Activated T-helper 1 cell treated with anti-CD3 and anti-CD28 coated beads, Interleukin-12 subunit alpha, Interleukin-12 subunit beta, Interleukin-2, Interleukin-4 antibody, amounts not matched to agents 30 ng/mL and 10 ng/mL and 1 ng/mL, durations not matched to agents 14 hours and 24 hours and 36 hours (primary cell): ENCODE measurements at regions not wholly inside any gene's neighbourhood (a gene's known extent, or its start where the extent isn't known, plus 50 kb on each side); places are given as distances from the start of the nearest gene placed in this dataset.
"Not testable (repeated sequence)": the region's sequence is repeated elsewhere in the genome, so short reads cannot be mapped to it uniquely, and the experiment has no call there.

Experiments
- DNase-seq: peaks from one replicate; pipeline ENCODE4 v3.0.0; 2021; ENCODE audit warnings: low spot score
- H3K27ac Mint-ChIP-seq: one replicate; pipeline ENCODE4 v1.8.0; 2021; ENCODE audit warnings: mild to moderate bottlenecking, mixed read lengths
- H3K27me3 Mint-ChIP-seq: one replicate; pipeline ENCODE4 v1.8.0; 2022; ENCODE audit warnings: mild to moderate bottlenecking, moderate library complexity, mixed read lengths; ENCODE audit not compliant: insufficient read depth
- H3K36me3 Mint-ChIP-seq: one replicate; pipeline ENCODE4 v1.8.0; 2021; ENCODE audit warnings: low read depth, mixed read lengths
- H3K4me1 Mint-ChIP-seq: one replicate; pipeline ENCODE4 v1.8.0; 2021; ENCODE audit warnings: low read depth, mixed read lengths
- H3K4me3 Mint-ChIP-seq: one replicate; pipeline ENCODE4 v1.8.0; 2021; ENCODE audit warnings: mild to moderate bottlenecking, moderate library complexity, mixed read lengths
- H3K9me3 Mint-ChIP-seq: one replicate; pipeline ENCODE4 v1.8.0; 2021; ENCODE audit warnings: mixed read lengths
- intact Hi-C: fragments of 100-400 bp; cut with micrococcal nuclease; formaldehyde crosslinking; loops from one replicate; pipeline ENCODE4 v1.15.1; 2024

- Mint-ChIP-seq H3K4me1 (no peaks in the 10 kb centered on the region), H3K9me3 (no peaks in the 10 kb centered on the region), H3K36me3 (no peaks in the 10 kb centered on the region), H3K27ac (no peak overlapping the region), H3K27me3 (no peaks in the 10 kb centered on the region), H3K4me3 (no peak overlapping the region)
- intact Hi-C loops: no loop called here
- DNase-seq: no peak
Measured at GRCh38 chr10:56095506-56096225, 265.4 kb downstream of the ZWINT start.

- H3K4me1 Mint-ChIP-seq, H3K27me3 Mint-ChIP-seq, H3K27ac Mint-ChIP-seq, H3K9me3 Mint-ChIP-seq, DNase-seq, H3K36me3 Mint-ChIP-seq, H3K4me3 Mint-ChIP-seq, intact Hi-C loops: not testable (repeated sequence)
Measured at GRCh38 chr10:56093645-56094044, 267.4 kb downstream of the ZWINT start.

GRCh38 chr10:56091872-56092271 lies 269.2 kb downstream of the ZWINT start:
- DNase-seq: no peak
- no peak overlapping the region for H3K27ac Mint-ChIP-seq
- H3K27me3 Mint-ChIP-seq: no peaks in the 10 kb centered on the region
- no peaks in the 10 kb centered on the region for H3K36me3 Mint-ChIP-seq
- H3K4me1 Mint-ChIP-seq: no peaks in the 10 kb centered on the region
- H3K4me3 Mint-ChIP-seq: no peak overlapping the region
- intact Hi-C loops: no loop called here
- H3K9me3 Mint-ChIP-seq: no peaks in the 10 kb centered on the region

GRCh38 chr10:56090914-56091540 lies 270.0 kb downstream of the ZWINT start:
- Mint-ChIP-seq H3K9me3 (no peaks in the 10 kb centered on the region), H3K27me3 (no peaks in the 10 kb centered on the region), H3K36me3 (no peaks in the 10 kb centered on the region), H3K27ac (no peak overlapping the region), H3K4me3 (no peak overlapping the region), H3K4me1 (no peaks in the 10 kb centered on the region)
- intact Hi-C loops: no loop called here
- no peak for DNase-seq

- Mint-ChIP-seq H3K4me3 (no peak overlapping the region), H3K36me3 (no peaks in the 10 kb centered on the region), H3K4me1 (no peaks in the 10 kb centered on the region), H3K9me3 (peaks cover 6% of the 10 kb centered on the region), H3K27me3 (no peaks in the 10 kb centered on the region), H3K27ac (no peak overlapping the region)
- DNase-seq: no peak
- intact Hi-C loops: no loop called here
Measured at GRCh38 chr10:56085406-56086122, 275.5 kb downstream of the ZWINT start.

- intact Hi-C loops: no loop called here
Measured at GRCh38 chr10:56082169-56082568, 278.9 kb downstream of the ZWINT start.

GRCh38 chr10:56068473-56069263 lies 292.4 kb downstream of the ZWINT start:
- no peaks in the 10 kb centered on the region for H3K36me3 Mint-ChIP-seq
- no peaks in the 10 kb centered on the region for H3K27me3 Mint-ChIP-seq
- no peak overlapping the region for H3K27ac Mint-ChIP-seq
- no peak for DNase-seq
- no peak overlapping the region for H3K4me3 Mint-ChIP-seq
- intact Hi-C loops: no loop called here
- no peaks in the 10 kb centered on the region for H3K4me1 Mint-ChIP-seq
- H3K9me3 Mint-ChIP-seq: peaks cover 15% of the 10 kb centered on the region

More at GRCh38 chr10:56082169-56082568, 278.9 kb downstream of the ZWINT start:
- no peak overlapping the region for H3K4me3 Mint-ChIP-seq
- DNase-seq: no peak
- H3K27me3 Mint-ChIP-seq: no peaks in the 10 kb centered on the region
- H3K9me3 Mint-ChIP-seq: peaks cover 6% of the 10 kb centered on the region
- no peak overlapping the region for H3K27ac Mint-ChIP-seq
- no peaks in the 10 kb centered on the region for H3K36me3 Mint-ChIP-seq
- H3K4me1 Mint-ChIP-seq: no peaks in the 10 kb centered on the region

- DNase-seq: no peak
- Mint-ChIP-seq H3K27me3 (no peaks in the 10 kb centered on the region), H3K36me3 (no peaks in the 10 kb centered on the region), H3K4me3 (no peak overlapping the region), H3K27ac (no peak overlapping the region), H3K4me1 (no peaks in the 10 kb centered on the region), H3K9me3 (peaks cover 15% of the 10 kb centered on the region)
- intact Hi-C loops: no loop called here
Measured at GRCh38 chr10:56068040-56068439, 293.0 kb downstream of the ZWINT start.

GRCh38 chr10:56063642-56064041 lies 297.4 kb downstream of the ZWINT start:
- H3K27me3 Mint-ChIP-seq: no peaks in the 10 kb centered on the region
- peaks cover 17% of the 10 kb centered on the region for H3K9me3 Mint-ChIP-seq

GRCh38 chr10:56057860-56058259 lies 303.2 kb downstream of the ZWINT start:
- Mint-ChIP-seq H3K9me3 (peaks cover 5% of the 10 kb centered on the region), H3K36me3 (no peaks in the 10 kb centered on the region), H3K27ac (no peak overlapping the region), H3K4me3 (no peak overlapping the region), H3K27me3 (no peaks in the 10 kb centered on the region), H3K4me1 (no peaks in the 10 kb centered on the region)
- no peak for DNase-seq
- intact Hi-C loops: no loop called here

More at GRCh38 chr10:56063642-56064041, 297.4 kb downstream of the ZWINT start:
- DNase-seq: no peak
- H3K36me3 Mint-ChIP-seq: no peaks in the 10 kb centered on the region
- H3K4me3 Mint-ChIP-seq: no peak overlapping the region
- H3K4me1 Mint-ChIP-seq: no peaks in the 10 kb centered on the region
- H3K27ac Mint-ChIP-seq: no peak overlapping the region
- intact Hi-C loops: no loop called here

GRCh38 chr10:56035489-56035888 lies 325.6 kb downstream of the ZWINT start:
- intact Hi-C loops: no loop called here
- Mint-ChIP-seq H3K27ac (no peak overlapping the region), H3K27me3 (no peaks in the 10 kb centered on the region), H3K4me3 (no peak overlapping the region), H3K9me3 (peaks cover 3% of the 10 kb centered on the region), H3K4me1 (no peaks in the 10 kb centered on the region), H3K36me3 (no peaks in the 10 kb centered on the region)
- no peak for DNase-seq

- intact Hi-C loops: no loop called here
- no peak for DNase-seq
- Mint-ChIP-seq H3K27ac (no peak overlapping the region), H3K27me3 (no peaks in the 10 kb centered on the region), H3K4me3 (no peak overlapping the region), H3K36me3 (no peaks in the 10 kb centered on the region), H3K4me1 (no peaks in the 10 kb centered on the region), H3K9me3 (peaks cover 5% of the 10 kb centered on the region)
Measured at GRCh38 chr10:56028298-56029132, 332.5 kb downstream of the ZWINT start.
